ENCODE measurements at regions not wholly inside any gene's neighbourhood (a gene's known extent, or its start where the extent isn't known, plus 50 kb on each side); places are given as distances from the start of the nearest gene placed in this dataset.
"Not testable (repeated sequence)": the region's sequence is repeated elsewhere in the genome, so short reads cannot be mapped to it uniquely, and the experiment has no call there.

DNA sequence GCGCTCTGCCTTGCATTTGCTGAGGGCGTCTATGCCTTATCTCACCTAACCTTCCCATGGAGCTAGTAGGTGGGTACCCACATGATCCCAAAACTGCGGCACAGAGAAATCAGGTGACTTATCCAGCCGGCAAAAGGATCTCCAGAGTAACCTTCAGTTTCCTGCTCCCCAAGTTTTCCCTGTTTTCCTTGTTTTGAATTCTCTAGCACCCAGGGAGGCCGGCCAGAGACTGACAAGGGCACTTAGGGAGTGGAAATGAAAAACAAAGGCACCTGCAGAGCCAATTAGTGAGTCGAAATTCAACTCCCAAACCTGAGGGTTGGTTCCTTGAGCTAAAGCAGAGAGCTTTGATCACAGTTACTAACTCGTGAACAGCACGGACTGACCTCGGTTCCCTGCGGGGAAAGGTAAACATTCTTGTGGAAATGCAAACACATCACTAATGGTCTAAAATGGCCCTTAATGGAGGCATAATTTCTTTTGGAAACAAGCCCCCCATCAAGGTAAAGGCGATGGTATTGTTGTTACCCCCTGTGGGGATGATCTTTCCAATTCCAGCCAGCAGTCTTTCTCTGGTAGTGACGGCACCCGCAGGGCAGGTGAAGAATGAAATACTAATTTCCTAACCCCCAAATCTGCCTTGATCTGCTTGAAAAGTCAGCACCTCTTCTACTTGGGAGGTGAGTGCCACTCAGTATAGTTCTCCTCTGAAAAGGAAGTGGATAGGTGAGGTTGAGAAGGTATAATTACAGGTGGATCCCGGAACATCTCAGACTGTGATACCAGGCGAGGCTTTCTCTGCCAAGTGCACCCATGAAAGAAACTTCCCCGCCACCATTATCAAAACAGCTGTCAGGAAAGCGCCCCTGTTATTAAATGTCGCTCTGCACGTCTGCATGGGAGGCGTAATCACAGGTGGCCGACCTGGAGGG is 365.6 kb upstream of the AUTS2 start:
- no peaks in the 10 kb centered on the region for H3K36me3 ChIP-seq (ENCODE audit: control insufficient read depth in 1 of 2, insufficient read depth in 2 of 2, low read length in 2 of 2)
- no peak overlapping the region for H3K27ac ChIP-seq (ENCODE audit: low read depth, low read length)
- no peaks in the 10 kb centered on the region for H3K4me1 ChIP-seq (ENCODE audit: control insufficient read depth in 1 of 2, insufficient read depth in 2 of 2, low read length in 2 of 2)
- no peaks in the 10 kb centered on the region for H3K27me3 ChIP-seq (ENCODE audit: control insufficient read depth in 1 of 2, insufficient read depth in 2 of 2, low read length in 2 of 2)
- no peak overlapping the region for H3K4me3 ChIP-seq (ENCODE audit: low read depth in 1 of 2, low read length in 2 of 2)
- H3K9ac ChIP-seq (ENCODE audit: low read depth in 1 of 2, low read length in 2 of 2) = no peak overlapping the region
- no peaks in the 10 kb centered on the region for H3K9me3 ChIP-seq (ENCODE audit: control insufficient read depth in 1 of 2, low read length in 2 of 2)

DNA sequence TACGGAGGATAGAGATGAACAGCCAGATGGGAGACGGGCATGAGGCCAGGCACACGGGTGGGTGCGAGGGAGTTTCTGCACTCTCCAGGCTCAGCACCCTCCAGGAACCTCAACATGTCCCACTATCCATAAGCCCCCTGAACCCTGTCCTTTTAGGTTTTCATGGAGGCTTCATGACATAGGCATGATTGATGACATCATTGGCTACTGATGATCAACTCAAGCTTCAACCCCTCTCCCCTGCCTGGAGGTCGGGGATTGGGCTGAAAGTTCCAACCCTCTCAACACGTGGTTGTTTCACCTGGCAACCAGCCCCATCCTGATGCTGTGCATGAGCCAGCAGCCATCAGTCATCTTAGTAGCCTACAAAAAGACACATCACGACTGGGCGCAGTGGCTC is 360.7 kb upstream of the AUTS2 start:
- Histone ChIP-seq H3K9me3 (ENCODE audit: control insufficient read depth in 1 of 2, low read length in 2 of 2) (no peaks in the 10 kb centered on the region), H3K27ac (ENCODE audit: low read depth, low read length) (no peak overlapping the region), H3K4me1 (ENCODE audit: control insufficient read depth in 1 of 2, insufficient read depth in 2 of 2, low read length in 2 of 2) (no peaks in the 10 kb centered on the region), H3K27me3 (ENCODE audit: control insufficient read depth in 1 of 2, insufficient read depth in 2 of 2, low read length in 2 of 2) (no peaks in the 10 kb centered on the region), H3K9ac (ENCODE audit: low read depth in 1 of 2, low read length in 2 of 2) (no peak overlapping the region), H3K36me3 (ENCODE audit: control insufficient read depth in 1 of 2, insufficient read depth in 2 of 2, low read length in 2 of 2) (no peaks in the 10 kb centered on the region), H3K4me3 (ENCODE audit: low read depth in 1 of 2, low read length in 2 of 2) (no peak overlapping the region)

DNA sequence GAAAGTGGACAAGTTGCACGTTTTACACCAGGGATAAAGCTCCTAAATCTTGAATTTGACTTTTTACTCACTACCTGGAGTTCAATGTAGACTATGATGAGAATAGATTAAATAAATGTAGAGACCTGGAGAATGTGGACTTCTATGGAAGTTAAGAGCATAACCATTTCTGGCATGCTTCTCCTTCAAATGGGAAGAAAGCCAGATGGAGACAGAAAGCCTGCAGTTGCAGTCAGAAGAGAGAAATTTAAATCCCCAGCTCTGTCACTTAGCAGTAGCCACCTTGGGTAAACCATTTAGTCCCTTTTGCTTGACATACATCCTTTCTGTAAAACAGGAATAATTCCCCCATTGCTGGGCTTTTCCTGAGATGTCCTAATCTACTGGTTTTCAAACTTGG is 355.3 kb upstream of the AUTS2 start:
- Histone ChIP-seq H3K4me1 (ENCODE audit: control insufficient read depth in 1 of 2, insufficient read depth in 2 of 2, low read length in 2 of 2) (no peaks in the 10 kb centered on the region), H3K27ac (ENCODE audit: low read depth, low read length) (no peak overlapping the region), H3K4me3 (ENCODE audit: low read depth in 1 of 2, low read length in 2 of 2) (no peak overlapping the region), H3K9ac (ENCODE audit: low read depth in 1 of 2, low read length in 2 of 2) (no peak overlapping the region), H3K27me3 (ENCODE audit: control insufficient read depth in 1 of 2, insufficient read depth in 2 of 2, low read length in 2 of 2) (no peaks in the 10 kb centered on the region), H3K36me3 (ENCODE audit: control insufficient read depth in 1 of 2, insufficient read depth in 2 of 2, low read length in 2 of 2) (no peaks in the 10 kb centered on the region), H3K9me3 (ENCODE audit: control insufficient read depth in 1 of 2, low read length in 2 of 2) (no peaks in the 10 kb centered on the region)

DNA sequence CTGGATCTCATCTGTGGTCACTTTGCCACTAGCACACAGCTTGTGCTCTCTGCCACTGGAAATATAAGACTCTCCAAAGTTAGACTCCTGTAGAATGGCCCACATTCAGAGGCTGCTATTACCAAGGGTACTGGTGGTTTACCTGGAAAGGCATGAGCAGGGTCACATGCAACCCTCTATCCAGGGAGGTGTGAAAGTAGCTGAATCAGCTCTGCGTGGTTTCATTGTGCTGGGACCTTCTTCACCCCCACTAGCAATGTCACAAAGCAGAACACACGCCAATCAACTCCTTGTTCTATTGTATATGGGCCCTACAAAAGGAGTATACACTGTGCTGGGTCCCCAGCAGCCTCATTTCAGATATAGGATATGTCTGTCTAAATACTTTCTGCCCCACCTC is 353.6 kb upstream of the AUTS2 start:
- no peak overlapping the region for H3K27ac ChIP-seq (ENCODE audit: low read depth, low read length)
- H3K27me3 ChIP-seq (ENCODE audit: control insufficient read depth in 1 of 2, insufficient read depth in 2 of 2, low read length in 2 of 2) = no peaks in the 10 kb centered on the region
- no peak overlapping the region for H3K4me3 ChIP-seq (ENCODE audit: low read depth in 1 of 2, low read length in 2 of 2)
- H3K36me3 ChIP-seq (ENCODE audit: control insufficient read depth in 1 of 2, insufficient read depth in 2 of 2, low read length in 2 of 2) = no peaks in the 10 kb centered on the region
- H3K9ac ChIP-seq (ENCODE audit: low read depth in 1 of 2, low read length in 2 of 2) = no peak overlapping the region
- no peaks in the 10 kb centered on the region for H3K9me3 ChIP-seq (ENCODE audit: control insufficient read depth in 1 of 2, low read length in 2 of 2)
- no peaks in the 10 kb centered on the region for H3K4me1 ChIP-seq (ENCODE audit: control insufficient read depth in 1 of 2, insufficient read depth in 2 of 2, low read length in 2 of 2)

DNA sequence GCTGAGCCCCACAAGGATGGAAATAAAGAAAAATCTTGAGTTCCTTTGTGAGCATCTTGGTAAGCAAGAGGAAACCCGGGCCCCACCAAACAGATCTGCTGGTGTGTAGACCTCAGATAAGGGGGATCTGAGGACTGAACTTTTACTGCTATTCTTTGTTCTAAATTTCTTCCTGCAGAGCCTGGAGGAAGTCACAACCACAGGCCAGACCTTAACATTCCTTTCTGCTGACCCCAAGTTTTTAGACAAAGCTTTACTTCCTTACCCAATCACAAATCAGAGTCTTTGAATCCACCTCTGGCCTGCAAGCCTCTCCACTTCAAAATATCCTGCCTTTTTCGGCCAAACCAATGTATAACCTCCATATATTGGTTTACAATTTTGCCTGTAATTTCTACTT is 352.6 kb upstream of the AUTS2 start:
- H3K27me3 ChIP-seq (ENCODE audit: control insufficient read depth in 1 of 2, insufficient read depth in 2 of 2, low read length in 2 of 2) = no peaks in the 10 kb centered on the region
- no peaks in the 10 kb centered on the region for H3K9me3 ChIP-seq (ENCODE audit: control insufficient read depth in 1 of 2, low read length in 2 of 2)
- no peaks in the 10 kb centered on the region for H3K4me1 ChIP-seq (ENCODE audit: control insufficient read depth in 1 of 2, insufficient read depth in 2 of 2, low read length in 2 of 2)
- no peak overlapping the region for H3K9ac ChIP-seq (ENCODE audit: low read depth in 1 of 2, low read length in 2 of 2)
- H3K4me3 ChIP-seq (ENCODE audit: low read depth in 1 of 2, low read length in 2 of 2) = no peak overlapping the region
- H3K36me3 ChIP-seq (ENCODE audit: control insufficient read depth in 1 of 2, insufficient read depth in 2 of 2, low read length in 2 of 2) = no peaks in the 10 kb centered on the region
- H3K27ac ChIP-seq (ENCODE audit: low read depth, low read length) = no peak overlapping the region

DNA sequence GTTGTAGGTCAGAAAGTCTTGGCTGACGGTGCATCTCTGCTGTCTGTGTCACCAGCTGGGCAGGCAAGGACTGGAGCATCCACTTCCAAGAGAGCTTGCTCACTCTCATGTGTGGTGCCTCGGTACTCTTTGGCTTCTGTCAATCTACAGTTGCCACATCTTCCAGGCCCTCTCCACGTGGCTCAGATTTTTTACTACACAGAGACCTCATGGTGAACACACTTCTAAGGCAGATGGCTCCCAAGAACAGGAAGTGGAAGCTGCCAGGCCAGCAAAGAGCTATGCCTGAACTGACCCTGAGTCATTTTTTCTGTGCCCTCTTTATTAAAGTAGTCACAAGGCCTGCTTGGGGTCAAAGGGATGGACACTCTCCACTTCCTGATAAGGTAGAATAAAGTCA is 351.5 kb upstream of the AUTS2 start:
- H3K4me3 ChIP-seq (ENCODE audit: low read depth in 1 of 2, low read length in 2 of 2) = no peak overlapping the region
- no peaks in the 10 kb centered on the region for H3K9me3 ChIP-seq (ENCODE audit: control insufficient read depth in 1 of 2, low read length in 2 of 2)
- no peaks in the 10 kb centered on the region for H3K27me3 ChIP-seq (ENCODE audit: control insufficient read depth in 1 of 2, insufficient read depth in 2 of 2, low read length in 2 of 2)
- H3K4me1 ChIP-seq (ENCODE audit: control insufficient read depth in 1 of 2, insufficient read depth in 2 of 2, low read length in 2 of 2) = no peaks in the 10 kb centered on the region
- no peak overlapping the region for H3K27ac ChIP-seq (ENCODE audit: low read depth, low read length)
- H3K36me3 ChIP-seq (ENCODE audit: control insufficient read depth in 1 of 2, insufficient read depth in 2 of 2, low read length in 2 of 2) = no peaks in the 10 kb centered on the region
- H3K9ac ChIP-seq (ENCODE audit: low read depth in 1 of 2, low read length in 2 of 2) = no peak overlapping the region

DNA sequence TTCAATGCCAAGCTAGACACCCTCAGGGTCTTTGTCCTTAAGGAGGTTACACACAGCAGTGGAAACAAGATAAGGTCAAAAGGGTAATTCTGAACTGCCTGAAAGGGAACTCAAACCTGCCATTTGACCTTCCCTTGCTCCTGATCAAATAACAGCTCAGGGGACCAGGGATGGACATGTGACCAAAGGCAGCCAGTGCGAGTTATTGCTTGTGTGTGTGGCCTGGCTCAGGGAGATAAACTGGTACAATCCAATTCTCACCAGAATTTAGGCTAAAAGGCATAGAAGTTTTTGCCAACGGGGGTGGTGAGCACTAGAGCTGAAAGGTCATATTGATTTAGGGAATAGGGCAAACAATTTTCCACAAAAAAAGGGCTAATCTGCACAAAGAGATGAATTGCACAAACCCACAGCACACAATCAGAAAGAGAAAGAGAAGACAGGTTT is 349.9 kb upstream of the AUTS2 start:
- H3K27ac ChIP-seq (ENCODE audit: low read depth, low read length); H3K27me3 ChIP-seq (ENCODE audit: control insufficient read depth in 1 of 2, insufficient read depth in 2 of 2, low read length in 2 of 2); H3K9ac ChIP-seq (ENCODE audit: low read depth in 1 of 2, low read length in 2 of 2); H3K4me3 ChIP-seq (ENCODE audit: low read depth in 1 of 2, low read length in 2 of 2); H3K4me1 ChIP-seq (ENCODE audit: control insufficient read depth in 1 of 2, insufficient read depth in 2 of 2, low read length in 2 of 2); H3K36me3 ChIP-seq (ENCODE audit: control insufficient read depth in 1 of 2, insufficient read depth in 2 of 2, low read length in 2 of 2); H3K9me3 ChIP-seq (ENCODE audit: control insufficient read depth in 1 of 2, low read length in 2 of 2): not testable (repeated sequence)

DNA sequence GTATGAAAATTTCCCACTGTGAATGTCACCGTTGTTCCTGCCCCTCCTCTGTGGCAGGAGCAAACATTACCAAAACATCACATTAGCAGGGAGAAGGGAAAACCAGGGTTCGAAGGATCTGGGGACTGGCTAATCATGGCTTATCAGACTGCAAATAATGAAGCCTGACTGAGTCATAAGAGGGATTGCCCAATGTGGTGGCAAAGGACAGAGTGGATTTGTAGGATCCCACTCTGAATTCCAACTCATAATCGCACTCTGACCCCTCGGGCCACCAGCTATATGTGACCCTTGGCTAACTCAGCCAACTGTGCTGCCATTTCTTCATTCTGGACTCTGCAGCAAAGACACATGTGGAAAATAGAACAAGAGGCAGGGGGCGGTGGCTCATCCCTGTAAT is 347.3 kb upstream of the AUTS2 start:
- no peaks in the 10 kb centered on the region for H3K36me3 ChIP-seq (ENCODE audit: control insufficient read depth in 1 of 2, insufficient read depth in 2 of 2, low read length in 2 of 2)
- H3K4me3 ChIP-seq (ENCODE audit: low read depth in 1 of 2, low read length in 2 of 2) = no peak overlapping the region
- H3K9me3 ChIP-seq (ENCODE audit: control insufficient read depth in 1 of 2, low read length in 2 of 2) = no peaks in the 10 kb centered on the region
- no peaks in the 10 kb centered on the region for H3K4me1 ChIP-seq (ENCODE audit: control insufficient read depth in 1 of 2, insufficient read depth in 2 of 2, low read length in 2 of 2)
- H3K9ac ChIP-seq (ENCODE audit: low read depth in 1 of 2, low read length in 2 of 2) = no peak overlapping the region
- no peak overlapping the region for H3K27ac ChIP-seq (ENCODE audit: low read depth, low read length)
- H3K27me3 ChIP-seq (ENCODE audit: control insufficient read depth in 1 of 2, insufficient read depth in 2 of 2, low read length in 2 of 2) = no peaks in the 10 kb centered on the region

DNA sequence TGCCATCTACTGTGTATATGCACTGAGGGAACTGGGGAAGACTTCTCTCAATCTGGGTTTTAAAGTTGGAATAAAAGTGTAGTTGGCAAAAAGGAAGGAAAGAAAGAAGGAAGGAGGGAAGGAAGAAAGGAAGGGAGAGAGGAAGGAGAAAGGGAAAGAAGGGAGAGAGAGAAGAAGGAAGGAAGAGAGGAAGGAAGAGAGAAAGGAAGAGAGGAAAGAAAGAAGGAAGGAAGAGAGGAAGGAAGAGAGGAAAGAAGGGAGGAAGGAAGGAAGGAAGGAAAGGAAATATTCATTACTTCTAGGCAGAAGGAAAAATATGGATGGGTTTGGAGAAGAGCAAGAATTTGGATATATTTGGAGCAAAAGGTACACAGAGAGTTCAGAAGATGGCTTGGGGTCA is 343.6 kb upstream of the AUTS2 start:
- no peak overlapping the region for H3K27ac ChIP-seq (ENCODE audit: low read depth, low read length)
- H3K4me3 ChIP-seq (ENCODE audit: low read depth in 1 of 2, low read length in 2 of 2) = no peak overlapping the region
- H3K9me3 ChIP-seq (ENCODE audit: control insufficient read depth in 1 of 2, low read length in 2 of 2) = no peaks in the 10 kb centered on the region
- no peaks in the 10 kb centered on the region for H3K36me3 ChIP-seq (ENCODE audit: control insufficient read depth in 1 of 2, insufficient read depth in 2 of 2, low read length in 2 of 2)
- H3K4me1 ChIP-seq (ENCODE audit: control insufficient read depth in 1 of 2, insufficient read depth in 2 of 2, low read length in 2 of 2) = no peaks in the 10 kb centered on the region
- no peak overlapping the region for H3K9ac ChIP-seq (ENCODE audit: low read depth in 1 of 2, low read length in 2 of 2)
- H3K27me3 ChIP-seq (ENCODE audit: control insufficient read depth in 1 of 2, insufficient read depth in 2 of 2, low read length in 2 of 2) = no peaks in the 10 kb centered on the region

DNA sequence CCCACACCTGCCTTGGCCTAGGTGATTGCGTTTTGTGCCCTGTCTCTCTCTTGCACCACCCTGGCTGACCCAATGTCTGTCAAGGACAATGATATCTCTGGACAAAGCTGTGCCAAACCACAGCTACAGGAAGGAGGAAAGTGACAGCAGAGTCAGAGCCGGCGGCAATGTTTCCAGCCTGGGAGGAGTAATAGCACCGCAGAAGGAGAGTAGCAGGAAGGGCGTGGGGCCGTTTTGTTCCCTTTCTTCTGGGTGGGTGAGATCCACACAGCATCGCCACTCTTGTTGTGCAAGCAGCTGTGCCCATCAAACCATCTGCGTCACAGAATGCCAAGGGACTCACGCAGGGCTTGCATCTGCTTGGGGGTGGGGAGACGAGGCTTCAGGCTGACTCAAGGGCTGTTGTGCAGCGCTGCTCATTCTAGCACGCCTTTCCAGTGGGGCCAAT is 341.6 kb upstream of the AUTS2 start:
- Histone ChIP-seq H3K9ac (ENCODE audit: low read depth in 1 of 2, low read length in 2 of 2) (no peak overlapping the region), H3K9me3 (ENCODE audit: control insufficient read depth in 1 of 2, low read length in 2 of 2) (no peaks in the 10 kb centered on the region), H3K4me3 (ENCODE audit: low read depth in 1 of 2, low read length in 2 of 2) (no peak overlapping the region), H3K27me3 (ENCODE audit: control insufficient read depth in 1 of 2, insufficient read depth in 2 of 2, low read length in 2 of 2) (no peaks in the 10 kb centered on the region), H3K36me3 (ENCODE audit: control insufficient read depth in 1 of 2, insufficient read depth in 2 of 2, low read length in 2 of 2) (no peaks in the 10 kb centered on the region), H3K4me1 (ENCODE audit: control insufficient read depth in 1 of 2, insufficient read depth in 2 of 2, low read length in 2 of 2) (no peaks in the 10 kb centered on the region), H3K27ac (ENCODE audit: low read depth, low read length) (no peak overlapping the region)
